ENCODE measurements at regions not wholly inside any gene's neighbourhood (a gene's known extent, or its start where the extent isn't known, plus 50 kb on each side); places are given as distances from the start of the nearest gene placed in this dataset.

DNA sequence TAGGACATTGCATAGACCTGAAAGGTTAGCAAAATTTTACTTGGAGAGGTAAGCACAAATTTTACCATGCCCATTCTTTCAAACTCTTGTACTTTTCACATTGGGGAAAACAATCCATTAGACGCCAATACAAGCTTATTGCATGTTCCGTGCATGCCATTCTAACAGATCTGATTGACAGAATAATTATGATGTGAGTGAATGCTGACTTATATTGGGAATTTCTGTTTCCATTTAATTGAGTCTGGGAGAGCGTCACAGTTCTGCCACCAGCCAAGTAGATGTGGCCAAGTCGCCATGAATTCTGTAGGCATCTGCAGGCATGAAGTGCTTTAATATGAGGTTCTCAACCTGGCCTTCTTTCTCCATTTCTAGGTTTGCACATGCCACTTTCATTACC lies 1097.4 kb downstream of the VRK1 start:
- Histone ChIP-seq H3K9me3 (replicated peaks in 1 of 11) (peaks cover 0 to 3% (median 0%) of the 10 kb centered on the region in 11 experiments; a peak in 2 of 22 replicates), H3K27ac (no peak overlapping the region), H3K36me3 (no peaks in the 10 kb centered on the region), H3K4me1 (no peaks in the 10 kb centered on the region), H3K9ac (no peak overlapping the region), H3K4me2 (no peak overlapping the region), H3K4me3 (no peak overlapping the region), H3K27me3 (no peaks in the 10 kb centered on the region), H4K20me1 (no peaks in the 10 kb centered on the region)
- no peak for TF ChIP-seq Cebpa-rat (IDR thresholded peaks at IDR 0.05)

GRCh38 chr14:97900196-97900854 lies 1103.1 kb downstream of the VRK1 start:
- H3K27me3 ChIP-seq: no peaks in the 10 kb centered on the region
- H3K9ac ChIP-seq: no peak overlapping the region
- H3K9me3 ChIP-seq (replicated peaks in 1 of 11): peaks cover 0 to 3% (median 0%) of the 10 kb centered on the region in 11 experiments; a peak in 1 of 22 replicates
- no peaks in the 10 kb centered on the region for H3K36me3 ChIP-seq
- TF ChIP-seq Cebpa-rat (IDR thresholded peaks at IDR 0.05): no peak
- H3K4me2 ChIP-seq: no peak overlapping the region
- no peaks in the 10 kb centered on the region for H4K20me1 ChIP-seq
- no peak overlapping the region for H3K27ac ChIP-seq
- H3K4me1 ChIP-seq: no peaks in the 10 kb centered on the region
- H3K4me3 ChIP-seq: no peak overlapping the region

DNA sequence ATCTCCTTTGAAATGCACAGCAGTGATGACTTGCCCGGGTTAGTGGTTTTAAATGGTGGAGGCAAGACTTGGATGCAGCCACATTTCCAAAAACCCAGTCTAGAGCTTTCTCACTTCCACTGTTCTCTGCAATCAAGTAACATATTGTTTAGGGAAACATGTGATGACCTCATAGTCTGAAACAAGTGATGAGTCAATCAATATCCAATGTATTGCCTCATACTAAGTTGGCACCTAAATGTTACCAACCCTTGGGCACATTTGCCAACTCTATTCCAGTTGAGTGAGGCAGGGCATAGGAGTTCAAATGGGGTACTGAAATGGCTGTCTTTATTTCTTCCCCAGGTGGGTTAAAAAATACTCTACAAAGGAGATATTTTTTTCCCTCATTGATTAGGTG lies 1105.4 kb downstream of the VRK1 start:
- Histone ChIP-seq H3K4me3 (no peak overlapping the region), H3K9me3 (replicated peaks in 1 of 11) (peaks cover 0 to 3% (median 0%) of the 10 kb centered on the region in 11 experiments; a peak in 1 of 22 replicates), H3K4me2 (no peak overlapping the region), H4K20me1 (no peaks in the 10 kb centered on the region), H3K27ac (no peak overlapping the region), H3K36me3 (no peaks in the 10 kb centered on the region), H3K27me3 (no peaks in the 10 kb centered on the region), H3K4me1 (no peaks in the 10 kb centered on the region), H3K9ac (no peak overlapping the region)
- TF ChIP-seq Cebpa-rat (IDR thresholded peaks at IDR 0.05): no peak

- Histone ChIP-seq H3K4me3 (no peak overlapping the region), H4K20me1 (no peaks in the 10 kb centered on the region), H3K4me2 (no peak overlapping the region), H3K9me3 (replicated peaks in 1 of 11) (peaks cover 0 to 7% (median 3%) of the 10 kb centered on the region in 11 experiments; a peak in 2 of 22 replicates), H3K4me1 (no peaks in the 10 kb centered on the region), H3K36me3 (no peaks in the 10 kb centered on the region), H3K27ac (no peak overlapping the region), H3K9ac (no peak overlapping the region), H3K27me3 (no peaks in the 10 kb centered on the region)
- no peak for TF ChIP-seq Cebpa-rat (IDR thresholded peaks at IDR 0.05)
Measured at GRCh38 chr14:97903821-97904220, 1106.6 kb downstream of the VRK1 start.

GRCh38 chr14:97912217-97912616 lies 1115.0 kb downstream of the VRK1 start:
- Histone ChIP-seq H3K9me3 (replicated peaks in 1 of 11) (peaks cover 0 to 7% (median 0%) of the 10 kb centered on the region in 11 experiments; a peak in 1 of 22 replicates), H3K36me3 (no peaks in the 10 kb centered on the region), H4K20me1 (no peaks in the 10 kb centered on the region), H3K27ac (no peak overlapping the region), H3K4me2 (no peak overlapping the region), H3K27me3 (no peaks in the 10 kb centered on the region), H3K4me3 (no peak overlapping the region), H3K4me1 (no peaks in the 10 kb centered on the region), H3K9ac (no peak overlapping the region)
- TF ChIP-seq Cebpa-rat (IDR thresholded peaks at IDR 0.05): no peak

- Histone ChIP-seq H4K20me1 (no peaks in the 10 kb centered on the region), H3K4me1 (no peaks in the 10 kb centered on the region), H3K4me3 (no peak overlapping the region), H3K4me2 (no peak overlapping the region), H3K9ac (no peak overlapping the region), H3K27ac (no peak overlapping the region), H3K36me3 (no peaks in the 10 kb centered on the region), H3K27me3 (no peaks in the 10 kb centered on the region), H3K9me3 (replicated peaks in 1 of 11) (no peaks in the 10 kb centered on the region)
- TF ChIP-seq Cebpa-rat (IDR thresholded peaks at IDR 0.05): no peak
Measured at GRCh38 chr14:97916100-97916499, 1118.9 kb downstream of the VRK1 start.

DNA sequence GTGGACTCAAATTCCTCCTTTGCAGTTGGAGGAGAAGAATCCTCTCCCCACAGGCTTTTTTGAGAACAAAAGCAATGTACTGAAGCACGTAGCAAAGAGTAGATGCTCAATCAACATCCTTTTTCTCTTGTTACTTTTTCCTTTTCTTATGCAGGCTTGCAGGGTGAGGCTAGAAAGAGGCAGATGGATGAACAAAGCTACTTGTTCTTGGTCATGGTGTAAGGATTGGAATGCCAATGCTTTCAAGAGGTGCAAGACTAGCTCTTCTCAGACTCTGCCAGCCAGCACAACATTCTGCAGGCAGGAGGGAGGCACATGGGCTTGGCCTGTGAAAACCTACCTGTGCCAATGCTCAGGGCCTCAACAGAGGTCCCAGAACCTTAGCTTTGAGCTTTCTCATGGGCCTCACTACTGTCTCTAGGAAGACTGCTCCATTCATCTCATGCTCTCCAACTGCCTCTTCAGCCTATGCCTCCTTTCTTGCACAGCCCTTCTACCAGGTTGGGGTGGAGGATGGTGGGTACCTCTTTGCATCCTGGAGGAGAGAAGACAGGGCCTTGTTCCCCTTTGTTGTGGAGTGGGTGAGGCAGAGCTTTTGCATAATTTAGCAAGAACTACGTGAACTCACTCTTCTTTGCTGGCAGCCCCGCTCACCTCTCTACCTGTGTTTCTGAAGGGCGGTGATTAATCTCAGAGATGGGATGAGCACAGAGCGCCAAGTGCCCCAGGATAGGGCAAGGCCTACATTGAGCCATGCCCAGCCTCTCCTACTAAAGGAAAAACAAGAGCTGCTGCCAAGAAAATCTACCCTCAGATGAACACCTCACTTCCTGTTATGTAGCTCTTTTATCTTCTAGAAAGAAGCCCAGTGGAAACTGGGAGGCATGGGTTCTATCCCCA lies 1119.7 kb downstream of the VRK1 start:
- Histone ChIP-seq H3K27me3 (no peaks in the 10 kb centered on the region), H3K27ac (no peak overlapping the region), H3K9ac (no peak overlapping the region), H4K20me1 (no peaks in the 10 kb centered on the region), H3K36me3 (no peaks in the 10 kb centered on the region), H3K4me2 (no peak overlapping the region), H3K4me3 (no peak overlapping the region), H3K4me1 (no peaks in the 10 kb centered on the region), H3K9me3 (replicated peaks in 1 of 11) (no peaks in the 10 kb centered on the region)
- TF ChIP-seq Cebpa-rat (IDR thresholded peaks at IDR 0.05): no peak

DNA sequence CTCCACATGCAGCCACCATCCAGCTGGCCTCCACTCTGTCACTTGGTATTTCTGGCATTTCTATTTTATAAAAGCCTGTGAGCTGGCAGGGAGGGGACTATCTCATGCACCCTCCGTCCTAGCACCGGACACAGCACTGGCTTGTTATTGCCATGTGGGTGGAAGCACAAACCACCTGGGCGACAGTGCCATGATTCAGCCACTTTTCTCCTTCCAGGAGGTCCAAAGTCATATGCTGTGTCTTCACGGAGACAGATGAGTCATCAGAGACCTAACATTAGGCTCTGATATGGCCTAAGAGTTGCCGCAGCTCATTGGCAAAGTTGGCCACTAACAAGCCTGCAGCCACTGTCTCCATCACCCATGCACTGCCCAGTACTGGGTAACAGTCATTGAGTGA lies 1123.0 kb downstream of the VRK1 start:
- no peak for TF ChIP-seq Cebpa-rat (IDR thresholded peaks at IDR 0.05)

DNA sequence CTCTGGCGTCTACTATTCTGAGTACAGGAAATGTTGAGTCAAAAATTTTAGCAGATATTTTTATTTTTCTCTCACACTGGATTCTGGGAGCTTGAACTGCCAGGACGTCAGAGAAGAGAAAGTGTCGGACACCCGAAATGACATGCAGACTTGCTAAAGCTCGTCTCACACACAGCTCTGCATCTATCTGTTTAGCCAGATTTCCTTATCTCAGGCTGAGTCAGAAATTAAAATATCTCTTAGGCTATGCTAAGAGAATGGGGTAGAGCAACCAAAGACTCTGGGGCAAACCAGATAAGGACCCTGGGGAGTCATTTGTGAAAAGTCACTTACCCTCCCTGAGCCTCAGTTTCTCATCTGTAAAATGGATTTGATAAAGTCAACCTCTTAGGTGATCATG lies 1124.1 kb downstream of the VRK1 start:
- H4K20me1 ChIP-seq: no peaks in the 10 kb centered on the region

More for the DNA sequence above, 1123.0 kb downstream of the VRK1 start:
- Histone ChIP-seq H3K36me3 (no peaks in the 10 kb centered on the region), H3K9ac (no peak overlapping the region), H3K4me3 (no peak overlapping the region), H3K4me2 (no peak overlapping the region), H3K9me3 (replicated peaks in 1 of 11) (no peaks in the 10 kb centered on the region), H4K20me1 (no peaks in the 10 kb centered on the region), H3K4me1 (no peaks in the 10 kb centered on the region), H3K27me3 (no peaks in the 10 kb centered on the region), H3K27ac (no peak overlapping the region)

More for the DNA sequence above, 1124.1 kb downstream of the VRK1 start:
- Histone ChIP-seq H3K27ac (no peak overlapping the region), H3K36me3 (no peaks in the 10 kb centered on the region), H3K9ac (no peak overlapping the region), H3K27me3 (no peaks in the 10 kb centered on the region), H3K9me3 (replicated peaks in 1 of 11) (no peaks in the 10 kb centered on the region), H3K4me3 (no peak overlapping the region), H3K4me2 (no peak overlapping the region), H3K4me1 (no peaks in the 10 kb centered on the region)
- no peak for TF ChIP-seq Cebpa-rat (IDR thresholded peaks at IDR 0.05)

Measured in BLaER1 treated with 17β-estradiol and CSF1 and Interleukin-3, amounts not matched to agents 10 nM and 100 nM (cell line).